Activated CD4-positive, alpha-beta T cell treated with anti-CD3 and anti-CD28 coated beads for 1 hour (primary cell): ENCODE measurements at regions not wholly inside any gene's neighbourhood (a gene's known extent, or its start where the extent isn't known, plus 50 kb on each side); places are given as distances from the start of the nearest gene placed in this dataset.

ENCODE experiments used
- DNase-seq: peaks from one replicate; pipeline ENCODE4 v3.0.0-alpha.2; 2020

DNA sequence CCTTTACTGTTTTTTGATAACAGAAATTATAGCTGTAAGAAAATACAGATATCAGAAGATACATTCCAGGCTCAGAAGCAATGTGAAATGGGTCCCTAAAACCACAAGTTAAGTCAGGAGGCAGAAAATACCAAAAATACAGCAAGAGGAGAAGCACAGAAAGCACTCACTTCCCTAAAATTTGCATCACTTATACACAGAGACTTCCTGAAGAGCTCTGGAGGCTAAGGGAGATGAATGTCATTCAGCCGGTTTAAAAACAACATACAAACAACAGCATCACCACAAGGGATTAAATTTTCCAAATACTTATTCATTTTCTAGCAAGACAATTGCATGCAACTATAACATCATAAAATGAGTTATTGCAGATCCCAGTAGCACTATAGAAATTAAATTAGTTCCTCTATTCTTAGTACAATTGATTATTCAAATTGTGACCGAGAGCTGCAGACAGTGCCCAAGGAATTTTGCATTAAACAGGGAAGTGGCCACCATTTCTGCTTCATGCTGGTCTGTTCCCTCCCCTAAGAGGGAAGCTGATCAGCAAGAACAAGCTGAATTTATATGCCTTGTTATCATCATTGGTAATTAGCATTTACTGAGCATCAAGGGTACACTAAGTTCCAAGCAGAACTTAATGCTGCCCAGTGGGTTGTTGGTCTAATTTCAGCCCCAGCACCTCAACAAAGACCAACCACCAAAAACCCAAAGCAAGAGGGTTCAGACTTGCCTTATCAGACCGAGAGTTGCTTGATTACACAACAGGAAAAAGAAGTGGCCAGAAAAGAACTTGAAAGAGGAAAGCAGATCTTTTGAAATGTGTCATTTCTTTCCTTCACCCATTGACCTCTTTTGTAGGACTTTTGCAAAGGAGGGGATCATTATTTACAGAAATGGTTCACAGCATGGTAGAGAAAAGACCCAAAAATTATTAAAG, 140.7 kb downstream of the KCTD12 start:
- DNase-seq: no peak

DNA sequence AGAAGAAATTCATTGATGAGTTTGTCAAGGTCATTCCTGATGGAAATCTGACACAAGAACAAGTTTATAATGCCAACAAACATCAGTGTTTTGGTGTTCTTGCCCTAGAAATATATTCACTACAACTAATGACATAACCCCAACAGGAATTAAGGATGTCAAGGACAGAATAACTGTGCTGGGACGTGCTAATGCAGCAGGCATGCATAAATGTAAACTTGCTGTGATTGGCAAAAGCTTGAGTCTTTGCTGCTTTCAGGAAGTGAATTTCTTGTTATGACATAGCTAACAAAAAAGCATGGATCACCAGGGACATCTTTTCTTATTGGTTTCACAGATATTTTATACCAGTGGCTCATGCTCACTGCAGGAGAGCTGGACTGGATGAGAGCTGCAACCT, 144.6 kb downstream of the KCTD12 start:
- no peak for DNase-seq

DNA sequence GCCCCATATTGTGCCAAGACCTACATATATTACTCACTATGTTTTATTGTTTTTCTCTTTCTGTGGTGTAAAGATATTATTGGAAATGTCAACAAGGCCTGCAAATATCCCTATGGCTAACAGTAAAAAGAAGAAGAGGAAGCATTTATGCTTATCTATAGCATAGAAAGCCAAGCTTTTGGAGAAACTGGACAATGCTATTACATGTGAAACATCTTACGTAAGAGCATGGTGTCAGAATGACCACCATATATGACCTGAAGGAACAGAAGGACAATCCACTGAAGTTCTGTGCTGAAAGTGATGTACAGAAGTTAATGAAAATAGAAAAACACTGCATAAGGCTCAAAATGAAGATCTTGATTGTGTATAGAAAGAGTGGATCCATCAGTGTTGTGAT, 145.2 kb downstream of the KCTD12 start:
- DNase-seq: no peak

- no peak for DNase-seq
Observed at GRCh38 chr13:76738616-76739015, 147.6 kb downstream of the KCTD12 start.

DNA sequence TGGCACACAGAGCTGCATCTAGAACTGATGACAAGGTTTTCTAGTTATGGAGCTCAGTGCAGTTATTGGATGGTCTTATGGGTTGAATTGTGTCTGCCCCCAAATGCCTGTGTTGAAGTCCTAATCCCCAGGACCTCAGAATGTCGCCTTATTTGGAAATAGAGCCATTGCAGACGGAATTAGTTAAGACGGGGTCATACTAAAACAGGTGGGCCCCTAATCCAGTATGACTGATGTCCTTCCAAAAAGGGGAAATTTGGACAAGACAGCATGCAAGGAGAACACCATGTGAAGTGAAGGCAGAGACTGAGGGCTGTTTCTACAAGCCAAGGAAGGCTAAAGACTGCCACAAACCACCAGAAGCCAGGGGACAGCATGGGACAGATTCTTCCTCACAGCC, 148.7 kb downstream of the KCTD12 start:
- no peak for DNase-seq

GRCh38 chr13:76735641-76736040, 150.6 kb downstream of the KCTD12 start:
- no peak for DNase-seq

GRCh38 chr13:76733671-76734070, 152.5 kb downstream of the KCTD12 start:
- no peak for DNase-seq

DNA sequence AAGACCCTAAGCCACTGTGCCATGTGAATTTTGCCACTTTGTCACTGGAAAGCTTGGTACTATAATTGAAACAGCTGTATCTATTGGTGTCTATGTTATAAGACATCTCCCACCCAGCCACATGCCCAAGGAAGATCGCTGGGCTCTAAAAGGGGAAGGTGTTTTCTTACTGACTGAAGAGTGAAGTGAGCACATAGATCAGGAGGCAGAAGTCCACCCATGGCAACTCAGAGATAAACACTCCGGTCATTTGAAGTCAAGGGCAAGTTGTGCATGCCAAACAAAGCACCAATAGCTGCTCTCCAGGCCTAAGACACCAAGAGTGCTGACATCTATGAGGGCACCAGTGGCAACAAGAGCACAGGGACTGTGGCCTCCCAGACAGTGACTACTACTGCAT, 153.8 kb downstream of the KCTD12 start:
- no peak for DNase-seq

DNA sequence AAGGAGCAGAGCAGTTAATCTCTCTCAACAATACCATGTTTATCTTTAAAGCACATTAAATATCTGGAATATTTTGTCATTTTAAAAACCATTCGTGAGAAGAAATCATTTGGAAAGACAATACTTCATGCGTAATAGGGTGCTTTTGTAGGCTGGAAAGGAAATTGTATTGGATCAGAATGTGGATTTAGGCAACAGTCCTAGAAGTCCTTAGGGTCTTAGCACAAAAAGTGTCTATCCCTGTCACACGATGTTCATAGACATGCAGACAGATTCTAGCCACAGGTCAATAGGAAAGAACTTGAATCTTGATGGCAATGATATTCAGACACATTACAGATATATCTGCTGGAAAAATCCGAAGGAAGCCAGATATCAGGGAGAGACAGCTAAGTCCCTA, 156.0 kb downstream of the KCTD12 start:
- DNase-seq: no peak

DNA sequence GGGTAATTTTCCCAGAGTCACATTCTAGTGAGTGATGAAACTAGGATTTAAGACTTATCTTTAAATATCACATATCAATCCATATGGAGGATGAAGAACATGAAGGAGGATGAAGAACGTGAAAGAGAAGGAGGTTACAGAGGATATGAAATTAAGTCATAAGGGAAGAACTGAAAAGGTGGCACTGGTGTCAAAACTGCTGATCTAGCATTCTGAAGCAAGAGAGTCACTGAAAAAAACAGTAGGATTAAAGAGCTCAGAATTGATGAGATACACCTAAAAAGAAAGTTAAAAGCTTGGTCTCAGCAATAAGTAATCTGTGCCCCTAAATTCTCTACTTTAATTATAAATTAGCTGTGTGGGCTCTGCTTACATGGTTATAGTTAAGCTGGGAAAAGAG, 156.5 kb downstream of the KCTD12 start:
- no peak for DNase-seq

GRCh38 chr13:76725896-76726295, 160.3 kb downstream of the KCTD12 start:
- DNase-seq: no peak

GRCh38 chr13:76725211-76725610, 161.0 kb downstream of the KCTD12 start:
- no peak for DNase-seq

DNA sequence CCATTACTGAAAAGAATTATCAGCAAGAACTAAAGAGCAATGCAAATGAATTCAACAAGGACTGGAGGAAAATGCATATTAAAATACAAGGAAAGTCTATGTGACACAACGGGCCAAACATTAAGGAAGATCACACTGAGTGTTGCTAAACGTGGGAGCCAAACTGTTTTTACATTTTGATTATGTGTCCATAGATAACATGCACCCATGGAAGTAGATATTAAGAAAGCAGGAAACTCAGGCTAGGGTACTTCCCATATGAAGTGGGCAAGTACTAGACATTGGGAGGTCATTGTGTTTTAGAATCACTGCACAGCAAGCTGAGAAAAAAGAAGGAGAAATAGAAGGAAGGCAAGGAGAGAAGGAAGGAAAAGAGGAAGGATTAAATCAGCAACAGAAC, 161.8 kb downstream of the KCTD12 start:
- DNase-seq: no peak

DNA sequence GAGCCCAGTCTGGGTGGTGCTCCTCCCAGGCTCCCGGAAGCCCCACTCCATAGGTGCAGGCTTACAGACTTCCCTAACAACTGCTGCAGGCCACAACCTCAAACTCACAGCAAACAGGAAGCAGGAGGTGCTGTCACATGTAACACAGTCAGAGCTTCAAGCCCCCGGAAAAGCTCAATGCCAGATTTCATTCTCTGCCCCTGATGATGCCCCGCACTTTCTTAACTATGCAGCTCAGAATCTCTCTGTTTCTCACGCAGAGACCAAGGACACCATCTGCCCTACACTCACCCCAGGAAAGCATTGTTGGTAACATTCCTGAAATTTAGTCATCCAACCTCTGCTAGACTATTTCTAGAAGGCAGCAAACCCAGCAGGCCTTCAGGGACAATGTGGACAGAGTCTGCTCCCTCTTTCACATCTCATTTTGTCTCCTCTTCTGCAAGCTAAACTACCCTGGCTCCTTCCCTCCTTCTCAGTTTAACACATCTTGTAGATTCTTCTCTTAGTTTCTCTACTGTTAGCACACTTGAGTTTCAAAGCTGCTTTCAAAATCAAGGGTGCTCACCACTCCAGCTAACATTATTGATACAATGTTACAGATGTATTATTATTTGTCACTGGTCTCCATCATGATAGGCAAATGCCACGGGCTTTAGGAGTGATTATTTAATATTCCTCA, 162.5 kb downstream of the KCTD12 start:
- DNase-seq: no peak

- DNase-seq: no peak
Observed at GRCh38 chr13:76722782-76723181, 163.4 kb downstream of the KCTD12 start.

- no peak for DNase-seq
Observed at GRCh38 chr13:76720821-76721220, 165.4 kb downstream of the KCTD12 start.

GRCh38 chr13:76720416-76720815, 165.8 kb downstream of the KCTD12 start:
- no peak for DNase-seq

DNA sequence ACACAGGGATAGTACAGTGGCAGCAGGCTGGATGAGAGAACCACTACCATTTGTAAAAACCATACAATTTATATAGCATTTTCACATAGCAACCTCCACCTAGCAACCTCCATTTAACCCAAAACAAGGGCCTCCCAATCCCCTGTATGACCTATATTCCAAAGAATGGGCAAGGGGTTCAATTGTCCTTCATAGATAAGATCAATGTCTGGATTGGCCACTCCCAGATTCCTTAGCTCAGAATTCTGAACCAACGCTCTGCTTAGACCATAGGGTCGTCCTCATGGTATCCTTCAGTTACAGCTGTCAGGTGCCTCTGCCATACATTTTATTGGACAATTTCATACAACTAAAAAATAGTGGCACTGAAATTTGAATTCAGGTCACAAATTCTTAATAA, 166.2 kb downstream of the KCTD12 start:
- DNase-seq: no peak

- DNase-seq: no peak
Observed at GRCh38 chr13:76717092-76717491, 169.1 kb downstream of the KCTD12 start.

- DNase-seq: no peak
Observed at GRCh38 chr13:76715621-76716020, 170.6 kb downstream of the KCTD12 start.

DNA sequence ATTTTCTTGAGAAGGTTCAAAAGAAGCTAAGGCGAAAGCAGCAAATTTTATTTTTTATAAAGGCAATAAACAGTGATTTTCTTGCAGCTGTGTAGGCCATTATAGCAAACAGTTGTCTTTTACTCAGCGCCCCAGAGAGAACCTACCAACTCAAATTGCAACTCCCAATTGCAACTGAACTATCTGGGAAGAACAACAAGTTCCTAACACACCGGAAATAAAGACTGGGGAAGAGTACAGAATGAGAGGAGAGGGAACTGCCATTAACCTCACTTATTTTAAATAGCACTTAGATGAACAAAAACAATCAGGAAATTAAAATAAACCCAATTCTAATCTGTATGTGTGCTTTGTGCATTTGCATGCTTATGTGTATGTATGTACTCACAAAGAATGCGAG, 171.1 kb downstream of the KCTD12 start:
- no peak for DNase-seq

DNA sequence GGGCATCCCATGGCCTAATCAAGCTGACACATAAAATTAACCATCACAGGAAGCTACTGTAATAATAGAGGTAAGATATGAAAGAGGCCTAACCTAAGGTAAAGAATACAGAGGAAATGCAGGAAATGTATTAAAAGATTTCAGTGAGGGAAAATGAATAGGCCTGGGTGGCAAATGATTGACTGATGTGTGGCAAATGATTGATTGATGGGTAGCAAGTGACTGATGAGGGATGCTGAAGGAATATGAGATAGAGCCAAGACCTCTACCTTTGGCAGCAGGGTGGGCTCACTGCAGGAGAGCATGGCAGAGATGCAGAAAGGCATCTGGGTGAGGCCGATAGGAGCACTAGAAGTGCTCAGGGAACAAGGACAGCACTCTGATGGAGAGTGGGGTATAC, 172.9 kb downstream of the KCTD12 start:
- DNase-seq: no peak

DNA sequence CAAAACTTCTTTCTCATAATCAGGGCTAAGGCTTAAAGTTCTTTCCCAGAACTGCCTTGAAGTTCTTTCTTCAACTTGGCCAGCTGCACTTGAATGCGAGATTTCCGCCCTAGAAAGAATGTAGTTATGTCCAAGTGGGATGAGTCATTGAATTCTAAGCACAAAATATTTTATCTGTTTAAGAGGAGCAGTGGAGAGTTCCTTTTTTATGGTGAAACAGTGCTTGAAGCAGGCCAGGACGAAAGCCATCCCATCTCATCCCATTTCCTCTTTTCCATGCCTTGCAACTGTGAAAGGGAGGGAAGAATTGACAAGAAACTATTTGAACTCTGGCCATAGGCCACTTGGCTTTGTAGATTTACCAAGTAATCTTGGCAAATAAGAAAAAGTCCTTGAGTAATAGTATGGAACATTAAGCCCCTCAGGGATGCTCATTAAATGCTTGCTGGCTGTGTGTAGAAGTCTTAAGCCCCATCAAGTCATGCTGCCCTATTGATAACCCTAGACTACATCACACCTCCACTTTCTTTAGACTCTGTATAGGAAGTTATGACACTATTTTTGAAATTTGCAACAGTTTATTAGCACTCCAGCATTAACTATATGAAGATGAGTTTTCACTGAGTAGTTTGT, 174.5 kb downstream of the KCTD12 start:
- DNase-seq: no peak

- no peak for DNase-seq
Observed at GRCh38 chr13:76709851-76710250, 176.4 kb downstream of the KCTD12 start.
